ENCODE measurements at regions not wholly inside any gene's neighbourhood (a gene's known extent, or its start where the extent isn't known, plus 50 kb on each side); places are given as distances from the start of the nearest gene placed in this dataset.

- no peak for TF ChIP-seq REST (IDR thresholded peaks at IDR 0.05; ENCODE audit: low read depth)
- no peak for TF ChIP-seq SRF (IDR thresholded peaks at IDR 0.05; ENCODE audit: low read depth)
- TF ChIP-seq JUND (IDR thresholded peaks at IDR 0.05) = no peak
- TF ChIP-seq CTCF (IDR thresholded peaks at IDR 0.05 in 2 of 3, conservative IDR thresholded peaks at IDR 0.05 in 1 of 3; ENCODE audit: borderline replicate concordance in 1 of 3, insufficient read depth in 1 of 3, low read depth in 2 of 3, low read length in 2 of 3) = no peak
Measured at GRCh38 chr15:54836052-54836795, 360.5 kb downstream of the RSL24D1 start (continued).

- ChIA-PET POLR2A (no interaction called here), RAD21 (ENCODE audit: low non-redundant PET in 1 of 2, low total read pairs in 2 of 2, uncharacterized antibody in 2 of 2, unreplicated experiment in 2 of 2) (no interaction called here), CTCF (no interaction called here)
- Histone ChIP-seq H3K27ac (ENCODE audit: low read depth, low read length) (no peak overlapping the region), H3K9me2 (ENCODE audit: insufficient read depth) (no peaks in the 10 kb centered on the region), H3K79me2 (ENCODE audit: insufficient read depth, low read length) (no peaks in the 10 kb centered on the region), H3K9ac (ENCODE audit: low read length) (no peak overlapping the region), H3K9me3 (ENCODE audit: control insufficient read depth in 1 of 2, insufficient read depth in 1 of 2, low read depth in 1 of 2, low read length in 2 of 2) (peaks cover 3 to 31% of the 10 kb centered on the region in 2 experiments; a peak in 2 of 4 replicates), H3K27me3 (ENCODE audit: insufficient read depth, low read length) (no peaks in the 10 kb centered on the region), H3K4me1 (ENCODE audit: control insufficient read depth in 1 of 2, insufficient read depth in 2 of 2, low read length in 2 of 2) (no peaks in the 10 kb centered on the region), H3K4me3 (replicated peaks in 1 of 2; ENCODE audit: low read depth in 1 of 2, low read length in 2 of 2) (no peak overlapping the region), H2AFZ (ENCODE audit: low read depth, low read length, poor library complexity, severe bottlenecking) (no peak overlapping the region), H3K36me3 (ENCODE audit: control insufficient read depth in 1 of 2, insufficient read depth in 2 of 2, low read length in 2 of 2) (no peaks in the 10 kb centered on the region), H4K20me1 (ENCODE audit: insufficient read depth) (no peaks in the 10 kb centered on the region), H3K4me2 (ENCODE audit: low read length) (no peak overlapping the region)
- no TSS peak for BruUV-seq (replicated peaks)
- DNase-seq (ENCODE audit: low read depth, low spot score) = no peak
- ATAC-seq = no peak
- TF ChIP-seq ELF1 (IDR thresholded peaks at IDR 0.05; ENCODE audit: borderline replicate concordance, low read depth) = no peak
- no peak for TF ChIP-seq ATF3 (IDR thresholded peaks at IDR 0.05)
- TF ChIP-seq POLR2A (IDR thresholded peaks at IDR 0.05; ENCODE audit: borderline replicate concordance, extremely low read depth, insufficient read depth, insufficient read length) = no peak
- no peak for TF ChIP-seq SIN3A (IDR thresholded peaks at IDR 0.05; ENCODE audit: low read depth)
- TF ChIP-seq RAD21 (IDR thresholded peaks at IDR 0.05; ENCODE audit: low read depth) = no peak
- TF ChIP-seq CEBPB (IDR thresholded peaks at IDR 0.05; ENCODE audit: low read depth) = no peak
- no peak for TF ChIP-seq ZBTB33 (IDR thresholded peaks at IDR 0.05; ENCODE audit: extremely low read depth, insufficient replicate concordance, low read length)
- TF ChIP-seq REST (IDR thresholded peaks at IDR 0.05; ENCODE audit: low read depth) = no peak
- no peak for TF ChIP-seq EGR1 (IDR thresholded peaks at IDR 0.05; ENCODE audit: low read depth)
- no peak for TF ChIP-seq SRF (IDR thresholded peaks at IDR 0.05; ENCODE audit: low read depth)
- intact Hi-C loops (cut with micrococcal nuclease) = no loop called here
Measured at GRCh38 chr15:54829821-54830220, 366.9 kb downstream of the RSL24D1 start.

All from HCT116 (cell line).